NCI-H82 treated with DMSO at 0.1 percent for 48 hours (cell line): ENCODE measurements at regions not wholly inside any gene's neighbourhood (a gene's known extent, or its start where the extent isn't known, plus 50 kb on each side); places are given as distances from the start of the nearest gene placed in this dataset.
"Not testable (repeated sequence)": the region's sequence is repeated elsewhere in the genome, so short reads cannot be mapped to it uniquely, and the experiment has no call there.

Experiments used
- DNase-seq: peaks from one replicate; lab custom pipeline; 2025; ENCODE audit not compliant: unreplicated experiment; lab: John Stamatoyannopoulos, UW

DNA sequence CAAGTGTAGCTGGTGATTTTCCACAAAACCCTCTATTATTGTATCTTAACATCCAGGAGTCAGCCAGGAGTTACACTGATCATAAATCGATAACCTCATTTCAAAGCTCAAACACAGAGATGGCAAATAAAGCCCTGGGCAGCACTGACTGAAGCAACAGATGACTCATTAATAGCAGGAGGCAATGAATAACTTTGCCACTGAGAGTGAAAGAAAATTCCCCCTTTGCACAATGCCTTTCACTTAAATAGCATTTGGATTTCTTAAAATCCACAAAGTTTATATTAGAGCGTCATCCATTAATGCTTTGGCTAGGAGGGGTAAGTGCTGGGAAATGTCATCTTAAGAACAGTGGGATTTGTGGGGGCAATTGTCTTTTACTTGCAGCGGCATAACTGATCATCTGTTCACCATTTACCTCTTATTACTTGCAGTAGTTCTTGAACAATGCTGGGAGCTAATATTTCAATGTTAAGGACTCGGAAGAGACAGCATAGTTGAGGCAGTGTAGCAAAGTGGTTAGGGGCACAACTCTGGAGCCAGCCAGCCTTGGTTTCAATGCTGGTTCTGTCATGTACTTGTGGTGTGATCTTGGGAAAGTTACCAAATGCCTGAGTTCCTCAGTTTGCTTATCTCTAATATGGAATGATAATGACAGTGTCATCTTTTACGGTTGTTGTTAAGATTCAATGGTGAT, 630.4 kb upstream of the TBL1XR1 start:
- DNase-seq = no peak

DNA sequence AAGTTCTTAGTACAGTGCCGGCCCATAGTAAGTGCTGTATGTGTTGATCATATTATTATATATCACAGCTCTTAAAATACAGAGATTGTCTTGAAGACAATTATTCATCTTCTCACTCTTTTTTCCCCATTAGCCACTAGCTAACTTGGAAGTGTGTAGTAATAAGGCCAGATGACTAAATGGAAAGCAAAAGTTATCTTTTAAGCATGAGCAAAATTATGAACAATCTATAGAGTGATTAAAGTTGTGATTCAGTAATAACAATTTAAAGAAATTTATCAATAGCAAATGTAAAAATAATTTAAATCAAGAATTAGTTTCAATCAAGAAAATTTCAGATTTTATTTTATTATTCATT, 630.9 kb upstream of the TBL1XR1 start:
- DNase-seq = no peak

DNA sequence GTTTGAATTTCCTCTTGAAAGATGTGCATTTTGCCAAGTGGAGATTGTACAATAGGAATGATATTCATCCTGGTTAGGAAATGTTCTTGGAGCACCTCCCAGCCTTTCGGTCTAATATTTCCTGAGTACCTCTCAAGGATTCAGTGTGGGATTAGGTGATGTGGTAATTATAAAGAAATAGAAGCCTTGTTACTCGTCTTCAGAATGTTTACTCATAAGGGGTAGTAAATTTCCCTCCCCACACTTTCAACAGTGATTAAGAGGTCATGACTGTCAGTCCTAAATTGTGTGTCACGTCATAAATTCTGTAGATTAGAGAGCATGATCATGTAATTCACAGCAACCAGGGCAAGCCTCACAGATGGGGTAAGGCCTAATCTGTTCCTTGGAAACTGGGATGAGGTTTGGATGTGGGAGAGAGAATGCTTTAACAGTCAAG, 633.1 kb upstream of the TBL1XR1 start:
- peak; percentile 95 for DNase-seq

DNA sequence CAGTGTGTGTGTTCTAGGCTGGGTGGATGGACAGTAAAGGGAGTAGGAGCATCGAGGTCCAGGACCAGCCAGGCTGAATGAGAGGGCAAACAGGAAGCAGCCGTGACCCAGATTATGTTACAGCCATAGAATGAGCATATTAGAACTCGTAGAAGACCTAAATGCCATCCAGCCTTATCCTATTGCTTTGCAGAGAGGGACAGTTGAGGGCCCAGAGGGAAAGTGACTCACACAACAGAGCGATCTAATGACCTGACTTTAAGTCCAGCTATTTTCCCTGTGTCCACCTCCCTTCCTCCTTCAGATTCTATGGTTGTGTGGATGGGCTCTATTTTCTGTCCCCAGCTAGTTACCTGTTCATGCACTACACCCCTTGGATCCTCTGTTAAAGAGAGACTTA, 634.1 kb upstream of the TBL1XR1 start:
- no peak for DNase-seq

DNA sequence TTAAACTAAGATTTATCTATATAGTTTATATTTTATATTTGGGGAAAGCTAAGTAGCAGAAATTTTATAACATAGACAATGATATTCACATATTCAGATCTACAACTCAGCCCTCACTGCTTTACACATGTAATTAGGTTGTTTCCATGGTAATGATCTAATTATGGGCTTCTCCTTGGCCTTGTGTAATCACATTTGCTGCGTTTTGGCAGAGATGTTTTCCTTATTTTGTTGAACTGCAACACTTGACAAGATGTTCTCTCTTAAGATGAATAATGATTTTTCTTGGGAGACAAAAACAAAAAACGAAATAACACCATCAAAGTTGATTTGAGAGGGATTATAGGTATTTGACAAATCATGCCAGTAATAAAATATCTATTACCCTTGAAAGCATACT, 635.6 kb upstream of the TBL1XR1 start:
- peak; percentile 85 for DNase-seq

DNA sequence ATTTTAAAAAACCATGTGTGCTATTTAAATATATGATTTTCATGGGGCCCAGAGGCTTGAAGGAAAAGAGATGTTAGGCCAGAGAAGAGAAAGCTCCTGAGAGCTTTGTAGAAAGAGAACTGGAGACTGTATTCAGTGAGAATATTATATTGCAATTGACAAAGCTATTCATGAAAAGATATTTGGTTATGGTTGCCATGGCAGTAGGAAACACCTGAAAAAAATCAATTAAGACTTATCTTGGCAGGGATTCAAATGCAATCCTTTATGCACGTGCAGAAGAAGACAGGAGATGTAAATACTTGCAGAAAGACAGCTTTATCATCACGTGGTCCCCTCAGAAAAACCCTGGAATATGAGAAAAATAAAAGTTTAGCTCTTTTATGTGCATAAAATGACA, 636.0 kb upstream of the TBL1XR1 start:
- DNase-seq = peak; percentile 46

DNA sequence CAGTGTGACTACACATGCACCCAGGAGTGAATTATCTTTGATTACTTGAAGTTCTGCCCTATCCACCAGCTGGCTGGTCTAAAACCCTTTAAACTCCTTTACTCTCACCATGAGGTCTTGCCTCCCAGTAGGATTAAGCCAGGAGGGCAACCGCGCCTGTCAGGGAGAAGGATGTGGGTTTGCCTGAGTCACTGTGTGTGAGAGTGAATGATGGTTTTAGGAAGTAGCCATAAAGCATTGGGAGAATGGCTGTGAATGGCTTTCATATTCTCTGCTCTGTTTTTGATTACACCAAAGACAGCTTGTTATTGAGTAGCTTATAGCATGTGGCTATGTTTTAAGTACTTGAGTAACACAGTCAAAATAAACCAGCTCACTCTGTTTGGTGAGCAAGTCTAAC, 637.7 kb upstream of the TBL1XR1 start:
- peak; percentile 94 for DNase-seq

DNA sequence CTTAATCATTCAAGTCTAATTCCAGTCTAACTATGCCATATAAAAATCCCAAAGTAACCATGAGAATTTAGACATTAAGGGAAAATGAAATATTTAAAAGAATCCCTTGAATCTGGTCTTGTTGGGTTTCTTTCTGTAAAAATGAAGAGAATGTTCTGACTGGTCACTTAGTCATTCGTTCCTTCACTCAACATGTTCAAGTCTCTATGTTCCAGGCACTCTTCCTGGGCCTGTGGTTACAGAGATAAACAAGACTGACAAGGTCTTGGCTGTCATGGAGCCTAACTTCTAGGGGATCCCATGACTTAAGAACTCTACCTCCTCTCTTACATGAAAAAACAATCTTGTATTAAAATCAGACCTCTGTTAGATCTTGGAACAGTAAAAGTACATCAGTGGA, 638.6 kb upstream of the TBL1XR1 start:
- DNase-seq = no peak

DNA sequence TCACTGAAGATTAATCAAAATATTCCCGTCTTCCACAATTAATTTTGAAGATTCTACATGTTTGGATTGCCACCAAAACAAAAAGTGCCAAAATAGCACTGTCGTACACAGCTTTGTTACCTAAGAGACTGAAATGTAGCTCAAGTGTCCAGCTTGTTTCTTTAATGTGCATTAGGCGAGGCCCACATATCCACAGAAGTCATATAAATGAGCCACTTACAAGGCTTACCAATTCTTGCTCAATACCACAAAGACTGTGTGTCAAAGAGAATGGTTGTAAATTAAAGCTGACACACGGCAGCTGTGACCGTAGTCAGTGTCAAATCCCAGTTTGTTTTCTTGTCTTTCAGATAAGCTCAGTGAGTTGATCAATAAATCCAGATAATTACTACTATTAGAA, 639.4 kb upstream of the TBL1XR1 start:
- peak; percentile 88 for DNase-seq

DNA sequence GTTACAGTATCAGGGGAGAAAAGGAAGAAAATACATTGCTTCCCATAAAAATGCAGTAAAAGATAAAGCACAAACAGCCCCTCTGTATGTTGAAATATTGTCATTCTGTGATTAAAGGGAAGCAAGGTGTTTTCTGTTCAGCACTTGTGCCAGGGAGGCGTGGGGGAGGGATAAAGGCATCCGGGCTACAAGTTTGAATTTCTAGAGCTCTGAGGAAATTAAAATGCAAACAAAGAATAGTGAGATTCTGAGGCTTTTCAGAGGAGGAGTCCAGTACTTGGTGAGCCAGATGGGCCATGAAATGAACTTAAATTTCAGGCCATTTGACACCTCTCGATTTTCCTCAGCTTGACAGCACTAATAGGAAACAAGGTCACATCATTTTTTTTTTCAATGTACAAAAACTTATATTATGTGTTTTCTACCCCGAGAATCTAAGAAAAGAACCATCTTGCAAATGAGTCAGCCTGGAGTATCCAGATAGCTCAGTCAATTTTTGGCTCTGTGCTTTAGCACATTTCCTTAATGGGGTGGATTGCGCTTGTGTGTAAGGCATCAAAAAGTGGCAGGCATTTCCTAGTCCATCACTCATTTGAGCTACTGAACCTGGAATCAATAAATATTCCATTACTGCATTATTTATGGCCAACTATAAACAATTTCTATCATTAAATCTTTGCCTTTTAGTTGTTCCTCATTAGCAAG, 640.8 kb upstream of the TBL1XR1 start:
- DNase-seq = no peak

DNA sequence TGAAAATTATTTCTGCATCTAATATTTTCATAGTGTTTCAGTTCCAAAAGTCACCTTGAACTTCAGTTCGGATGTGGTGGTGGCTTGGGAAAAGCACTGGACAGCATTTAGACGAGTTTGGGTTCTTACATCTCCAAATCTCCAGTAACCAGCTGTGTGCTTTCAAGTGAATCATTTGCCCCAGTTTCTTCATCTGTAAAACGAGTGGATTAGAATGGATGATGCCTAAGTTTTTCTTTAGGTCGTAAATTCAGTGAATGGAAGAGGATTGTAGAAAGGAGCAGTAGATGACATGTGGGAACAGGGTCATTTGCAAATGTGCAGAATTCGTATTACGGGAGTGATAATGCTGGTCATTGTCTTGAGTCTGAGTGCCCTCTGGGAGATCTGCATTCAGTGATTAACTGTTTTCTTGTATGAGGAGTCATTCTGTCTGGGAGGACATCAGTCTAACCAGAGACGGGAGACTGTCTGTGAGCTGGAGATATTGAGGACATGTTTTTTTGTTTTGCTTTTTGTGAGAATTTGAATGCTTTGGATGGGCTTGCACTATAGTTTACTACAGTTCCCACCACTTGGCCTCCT, 641.6 kb upstream of the TBL1XR1 start:
- no peak for DNase-seq

DNA sequence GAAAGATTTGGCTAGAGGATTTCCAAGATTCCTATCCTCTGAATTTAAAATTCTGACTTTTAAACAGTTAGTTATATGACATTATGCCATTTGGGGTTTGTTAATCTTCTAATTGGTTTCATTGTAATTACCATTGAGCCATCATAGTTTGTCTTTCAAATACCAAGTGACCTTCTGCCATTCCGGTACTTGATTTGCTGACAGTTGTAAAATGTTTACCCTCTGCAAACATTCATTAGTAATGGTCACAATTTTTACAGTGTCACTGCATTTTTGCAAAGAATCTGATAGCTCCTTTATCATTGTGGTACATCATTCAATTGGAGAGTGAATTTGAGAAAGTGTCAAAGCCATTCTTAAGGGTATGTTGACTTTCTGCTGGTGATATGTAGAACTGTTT, 645.0 kb upstream of the TBL1XR1 start:
- no peak for DNase-seq

DNA sequence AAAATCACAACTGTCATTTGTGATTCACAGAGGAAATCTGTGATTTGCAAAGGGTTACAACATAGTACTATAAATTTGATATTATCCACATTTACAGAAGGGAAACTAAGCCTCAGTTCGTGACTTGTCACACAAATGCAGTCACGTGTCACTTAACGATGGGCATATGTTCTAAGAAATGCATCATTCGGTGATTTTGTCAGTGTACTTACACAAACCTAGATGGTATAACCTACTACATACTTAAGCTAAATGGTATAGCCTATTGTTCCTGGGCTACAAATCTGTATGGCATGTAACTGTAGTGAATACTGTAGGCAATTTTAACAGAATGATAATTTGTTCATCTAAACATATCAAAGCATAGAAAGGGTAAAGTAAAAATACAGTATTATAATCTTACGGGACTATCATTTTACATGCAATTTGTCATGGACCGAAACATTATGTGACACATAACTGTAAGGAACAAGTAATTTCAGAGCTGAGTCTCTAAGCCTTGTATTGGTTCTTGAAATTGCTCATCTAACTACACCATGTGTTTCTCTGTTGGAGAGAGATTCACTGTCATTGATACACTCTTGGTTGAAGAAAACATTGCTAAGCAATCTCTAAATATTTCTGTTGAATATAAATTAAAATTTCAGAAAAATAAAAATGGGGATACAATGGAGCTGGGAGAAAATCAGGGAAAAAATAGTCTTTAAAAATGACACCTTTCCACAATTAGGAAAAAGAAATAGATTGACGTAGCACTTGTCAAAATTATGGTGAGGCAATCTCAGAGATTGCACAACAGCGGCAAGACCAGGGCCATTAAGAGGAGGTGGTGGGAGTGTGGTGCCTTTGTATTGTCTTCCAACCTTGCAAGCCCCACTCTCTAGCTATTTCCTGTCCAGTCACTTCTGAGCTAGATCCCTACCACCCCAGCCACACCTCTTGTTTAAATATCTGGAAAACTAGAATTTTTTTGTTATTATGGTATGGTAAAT, 645.8 kb upstream of the TBL1XR1 start:
- DNase-seq = no peak

DNA sequence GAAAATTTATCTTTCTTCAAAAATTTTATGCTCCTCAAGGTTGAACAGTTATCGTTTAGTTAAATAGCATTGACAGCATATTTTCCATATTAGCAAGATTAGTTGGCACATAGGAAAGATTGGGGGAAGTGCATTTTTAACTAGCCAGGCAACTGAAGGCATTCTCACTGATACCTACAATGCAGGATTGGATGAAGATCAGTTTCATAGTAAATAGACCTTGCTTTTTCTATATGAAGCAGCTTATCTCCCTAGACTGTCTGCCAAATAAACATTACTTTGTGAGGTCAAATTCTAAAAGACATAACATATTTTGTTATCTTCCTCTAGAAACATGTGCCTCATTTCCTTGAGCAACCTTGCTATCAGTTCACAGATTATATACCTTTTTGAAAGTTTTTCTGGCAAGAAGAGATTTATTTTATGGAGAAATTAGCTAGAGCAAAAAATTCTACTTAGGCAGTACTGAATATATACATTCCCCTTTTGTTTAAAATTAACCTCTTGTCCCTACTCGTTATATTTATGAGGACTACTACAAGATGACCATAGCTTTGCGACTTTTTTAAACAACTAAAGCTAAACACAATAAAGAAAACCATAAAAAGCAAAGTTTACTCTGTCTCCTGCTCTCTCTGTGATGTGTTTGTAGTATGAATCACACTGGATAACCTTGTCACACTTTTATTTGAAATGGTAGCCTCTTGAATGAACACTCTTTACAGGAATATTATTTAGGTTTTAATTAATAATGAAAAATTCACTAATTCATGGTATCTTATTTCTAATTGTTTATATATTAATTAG, 654.9 kb upstream of the TBL1XR1 start:
- no peak for DNase-seq

DNA sequence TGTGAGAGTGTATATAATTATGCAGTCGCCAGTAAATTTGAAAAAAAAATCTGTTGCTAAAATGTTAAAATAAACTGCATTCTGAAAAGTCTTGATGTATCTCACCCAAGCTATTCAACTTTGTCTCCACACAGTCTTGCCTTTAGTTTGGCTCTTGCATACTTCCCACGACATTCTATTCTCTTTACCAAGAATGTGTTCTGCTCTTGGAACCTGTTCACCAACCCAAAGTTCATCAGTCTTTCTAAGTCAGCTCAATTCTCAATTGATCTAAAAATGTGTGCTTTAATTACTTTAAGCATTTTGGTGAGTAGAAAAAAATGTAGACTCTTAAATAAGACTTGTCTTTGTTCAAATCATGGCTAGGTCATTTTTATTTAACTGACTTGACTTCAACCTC, 657.7 kb upstream of the TBL1XR1 start:
- DNase-seq = no peak

DNA sequence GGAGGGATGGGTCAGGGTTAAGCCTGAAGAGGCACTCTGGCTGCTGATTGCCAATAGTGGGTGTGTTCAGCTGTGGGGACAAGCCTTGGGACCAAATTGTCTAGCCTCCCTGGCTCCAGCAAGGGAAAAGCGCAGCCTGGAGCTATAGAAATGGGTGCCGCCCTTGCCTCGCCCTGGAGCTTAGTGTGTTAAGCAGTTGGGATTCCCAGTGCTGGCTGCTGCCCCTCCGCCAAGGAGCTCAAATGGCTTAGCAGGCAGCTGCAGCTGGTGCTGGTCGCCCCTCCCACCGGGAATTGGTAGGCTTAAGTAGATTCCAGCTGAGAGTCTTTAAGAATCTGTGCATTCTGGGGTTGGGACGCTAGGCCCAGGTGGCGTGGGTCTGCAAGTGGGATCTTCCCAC, 662.9 kb upstream of the TBL1XR1 start:
- DNase-seq = peak; percentile 91

DNA sequence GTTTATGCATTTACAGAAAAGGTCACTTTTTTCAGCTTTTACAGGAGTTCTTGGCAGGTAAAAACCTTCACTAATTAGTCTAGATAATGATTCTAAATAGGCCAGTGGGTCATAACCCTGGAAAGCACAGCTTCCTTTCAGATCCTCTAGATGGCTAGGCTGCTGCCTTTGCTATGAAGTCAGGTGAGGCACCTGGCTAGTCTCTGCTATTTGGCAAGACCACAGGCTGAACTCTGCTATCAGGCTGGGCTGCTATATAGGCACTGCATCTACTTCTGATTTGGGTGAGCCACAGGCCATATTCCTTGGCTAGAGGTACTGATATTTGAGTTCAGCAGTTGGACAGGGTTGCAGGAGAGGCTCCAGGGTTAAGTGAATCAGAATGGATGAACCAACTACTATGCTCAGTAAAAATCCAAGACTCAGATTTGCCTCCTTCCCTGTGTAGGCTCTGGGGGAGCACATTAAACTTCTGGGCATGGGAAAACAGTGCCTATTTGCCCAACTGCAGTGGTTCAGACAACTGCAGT, 665.7 kb upstream of the TBL1XR1 start:
- no peak for DNase-seq

DNA sequence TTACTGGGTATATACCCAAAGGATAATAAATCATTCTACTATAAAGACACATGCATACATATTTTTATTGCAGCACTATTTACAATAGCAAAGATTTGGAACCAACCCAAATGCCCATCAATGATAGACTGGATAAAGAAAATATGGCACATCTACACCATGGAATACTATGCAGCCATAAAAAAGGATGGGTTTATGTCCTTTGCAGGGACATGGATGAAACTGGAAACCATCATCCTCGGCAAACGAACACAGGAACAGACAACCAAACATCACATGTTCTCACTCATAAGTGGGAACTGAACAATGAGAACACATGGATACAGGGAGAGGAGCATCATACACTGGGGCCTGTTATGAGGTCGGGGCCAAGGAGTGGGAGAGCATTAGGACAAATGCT, 665.0 kb upstream of the KCNMB2 start:
- DNase-seq = not testable (repeated sequence)

DNA sequence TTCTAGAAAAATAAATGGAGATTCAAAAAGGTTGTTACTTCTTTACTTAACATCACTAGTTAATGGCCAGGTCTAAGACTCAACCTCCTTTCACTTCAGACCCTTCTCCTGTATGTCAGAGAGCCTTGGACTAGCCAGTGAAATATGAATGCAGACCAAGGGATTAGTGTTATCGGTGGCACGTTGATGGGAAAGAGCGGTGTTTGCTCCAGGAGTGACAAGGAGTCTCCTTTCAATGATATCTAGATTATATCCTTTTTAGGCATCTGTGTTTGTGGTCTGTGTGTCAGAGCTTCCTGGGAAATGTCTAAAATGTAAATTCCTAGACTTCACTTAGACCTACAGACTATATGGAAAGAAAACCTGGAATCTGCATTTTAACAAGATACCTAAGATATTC, 658.0 kb upstream of the KCNMB2 start:
- DNase-seq = no peak

DNA sequence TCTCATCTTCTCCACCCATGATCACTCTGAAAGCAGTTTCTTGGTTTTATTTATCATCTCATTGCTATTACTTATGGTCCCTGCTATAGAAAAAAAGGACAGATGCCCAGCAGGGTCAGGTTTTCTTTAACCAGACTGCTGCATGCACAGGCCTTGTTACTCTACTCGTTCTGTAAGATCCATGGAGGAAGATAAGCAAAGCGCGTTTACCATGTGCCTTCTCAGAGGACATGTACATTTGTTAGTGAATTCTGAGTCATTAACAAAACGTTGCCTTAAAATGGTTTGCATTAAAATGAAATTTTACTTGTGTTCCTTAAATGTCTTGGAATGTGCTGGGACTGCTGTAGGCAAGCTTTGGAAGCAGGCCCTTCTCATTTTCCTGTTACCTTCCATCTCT, 657.3 kb upstream of the KCNMB2 start:
- no peak for DNase-seq
